ENCODE measurements at regions not wholly inside any gene's neighbourhood (a gene's known extent, or its start where the extent isn't known, plus 50 kb on each side); places are given as distances from the start of the nearest gene placed in this dataset.

DNA sequence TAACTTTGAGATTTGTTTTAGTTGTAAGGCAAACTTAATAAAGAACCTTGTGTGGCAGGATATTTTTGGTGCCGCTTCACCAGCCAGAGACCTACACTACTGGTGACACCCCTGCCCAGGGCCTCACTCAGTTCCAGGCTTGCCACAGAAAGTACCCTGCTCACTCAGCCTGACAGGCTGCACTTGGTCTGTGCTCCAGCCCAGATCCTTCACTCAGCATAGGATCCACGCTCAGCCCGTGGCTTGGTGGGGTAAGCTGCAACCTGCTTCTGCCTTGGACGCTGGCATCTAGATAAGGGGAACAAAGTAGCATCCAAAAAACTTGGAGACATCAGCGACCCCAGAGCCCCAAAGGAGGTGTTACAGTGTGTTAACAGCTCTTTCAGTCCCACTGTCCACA is 825.5 kb downstream of the EPHA3 start:
- TF ChIP-seq, protein P1, sequence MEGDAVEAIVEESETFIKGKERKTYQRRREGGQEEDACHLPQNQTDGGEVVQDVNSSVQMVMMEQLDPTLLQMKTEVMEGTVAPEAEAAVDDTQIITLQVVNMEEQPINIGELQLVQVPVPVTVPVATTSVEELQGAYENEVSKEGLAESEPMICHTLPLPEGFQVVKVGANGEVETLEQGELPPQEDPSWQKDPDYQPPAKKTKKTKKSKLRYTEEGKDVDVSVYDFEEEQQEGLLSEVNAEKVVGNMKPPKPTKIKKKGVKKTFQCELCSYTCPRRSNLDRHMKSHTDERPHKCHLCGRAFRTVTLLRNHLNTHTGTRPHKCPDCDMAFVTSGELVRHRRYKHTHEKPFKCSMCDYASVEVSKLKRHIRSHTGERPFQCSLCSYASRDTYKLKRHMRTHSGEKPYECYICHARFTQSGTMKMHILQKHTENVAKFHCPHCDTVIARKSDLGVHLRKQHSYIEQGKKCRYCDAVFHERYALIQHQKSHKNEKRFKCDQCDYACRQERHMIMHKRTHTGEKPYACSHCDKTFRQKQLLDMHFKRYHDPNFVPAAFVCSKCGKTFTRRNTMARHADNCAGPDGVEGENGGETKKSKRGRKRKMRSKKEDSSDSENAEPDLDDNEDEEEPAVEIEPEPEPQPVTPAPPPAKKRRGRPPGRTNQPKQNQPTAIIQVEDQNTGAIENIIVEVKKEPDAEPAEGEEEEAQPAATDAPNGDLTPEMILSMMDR (IDR thresholded peaks at IDR 0.05; ENCODE audit: poor library complexity, severe bottlenecking): no peak
- TF ChIP-seq EZH2 (IDR thresholded peaks at IDR 0.05; ENCODE audit: borderline replicate concordance, insufficient read depth, low read length, poor library complexity, severe bottlenecking): no peak
- TF ChIP-seq TAF1 (IDR thresholded peaks at IDR 0.05; ENCODE audit: low read depth): no peak
- no peak for TF ChIP-seq SMC3 (conservative IDR thresholded peaks at IDR 0.05; ENCODE audit: poor library complexity)
- TF ChIP-seq RAD21 (conservative IDR thresholded peaks at IDR 0.05): no peak
- no peak for TF ChIP-seq POLR2AphosphoS5 (IDR thresholded peaks at IDR 0.05)
- no peak for TF ChIP-seq EP300 (conservative IDR thresholded peaks at IDR 0.05; ENCODE audit: poor library complexity, severe bottlenecking)
- TF ChIP-seq, protein P2, sequence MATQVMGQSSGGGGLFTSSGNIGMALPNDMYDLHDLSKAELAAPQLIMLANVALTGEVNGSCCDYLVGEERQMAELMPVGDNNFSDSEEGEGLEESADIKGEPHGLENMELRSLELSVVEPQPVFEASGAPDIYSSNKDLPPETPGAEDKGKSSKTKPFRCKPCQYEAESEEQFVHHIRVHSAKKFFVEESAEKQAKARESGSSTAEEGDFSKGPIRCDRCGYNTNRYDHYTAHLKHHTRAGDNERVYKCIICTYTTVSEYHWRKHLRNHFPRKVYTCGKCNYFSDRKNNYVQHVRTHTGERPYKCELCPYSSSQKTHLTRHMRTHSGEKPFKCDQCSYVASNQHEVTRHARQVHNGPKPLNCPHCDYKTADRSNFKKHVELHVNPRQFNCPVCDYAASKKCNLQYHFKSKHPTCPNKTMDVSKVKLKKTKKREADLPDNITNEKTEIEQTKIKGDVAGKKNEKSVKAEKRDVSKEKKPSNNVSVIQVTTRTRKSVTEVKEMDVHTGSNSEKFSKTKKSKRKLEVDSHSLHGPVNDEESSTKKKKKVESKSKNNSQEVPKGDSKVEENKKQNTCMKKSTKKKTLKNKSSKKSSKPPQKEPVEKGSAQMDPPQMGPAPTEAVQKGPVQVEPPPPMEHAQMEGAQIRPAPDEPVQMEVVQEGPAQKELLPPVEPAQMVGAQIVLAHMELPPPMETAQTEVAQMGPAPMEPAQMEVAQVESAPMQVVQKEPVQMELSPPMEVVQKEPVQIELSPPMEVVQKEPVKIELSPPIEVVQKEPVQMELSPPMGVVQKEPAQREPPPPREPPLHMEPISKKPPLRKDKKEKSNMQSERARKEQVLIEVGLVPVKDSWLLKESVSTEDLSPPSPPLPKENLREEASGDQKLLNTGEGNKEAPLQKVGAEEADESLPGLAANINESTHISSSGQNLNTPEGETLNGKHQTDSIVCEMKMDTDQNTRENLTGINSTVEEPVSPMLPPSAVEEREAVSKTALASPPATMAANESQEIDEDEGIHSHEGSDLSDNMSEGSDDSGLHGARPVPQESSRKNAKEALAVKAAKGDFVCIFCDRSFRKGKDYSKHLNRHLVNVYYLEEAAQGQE (IDR thresholded peaks at IDR 0.05; ENCODE audit: borderline replicate concordance): no peak
